ENCODE measurements at regions not wholly inside any gene's neighbourhood (a gene's known extent, or its start where the extent isn't known, plus 50 kb on each side); places are given as distances from the start of the nearest gene placed in this dataset.

GRCh38 chr3:144466540-144466939, 494.9 kb downstream of the DIPK2A start:
- H3K4me2 ChIP-seq (ENCODE audit: control insufficient read depth, extremely low read depth, insufficient read depth, low read depth, low read length): no peak overlapping the region

GRCh38 chr3:144470666-144471065, 499.0 kb downstream of the DIPK2A start:
- no peaks in the 10 kb centered on the region for H3K4me1 ChIP-seq (ENCODE audit: control insufficient read depth, extremely low read depth, insufficient read depth, low read length)
- no peaks in the 10 kb centered on the region for H3K9me3 ChIP-seq (ENCODE audit: control insufficient read depth, low read depth, low read length)
- H3K4me2 ChIP-seq (ENCODE audit: control insufficient read depth, extremely low read depth, insufficient read depth, low read depth, low read length): no peak overlapping the region
- no peak overlapping the region for H3K9ac ChIP-seq (ENCODE audit: control insufficient read depth, extremely low read depth, insufficient read depth, low read length)
- no peak for DNase-seq (ENCODE audit: low read depth, low spot score)
- FAIRE-seq: no peak
- dilution Hi-C loops (cut with MboI; ENCODE audit: extremely low pct_ligation_motif_present, low sequenced_read_pairs): no loop called here
- no peaks in the 10 kb centered on the region for H3K79me2 ChIP-seq (ENCODE audit: control insufficient read depth, insufficient read depth, low read length)
- no peaks in the 10 kb centered on the region for H4K20me1 ChIP-seq (ENCODE audit: control insufficient read depth, extremely low read depth, insufficient read depth, low read length)
- no peak for TF ChIP-seq CTCF (optimal IDR thresholded peaks at IDR 0.05 in 1 of 3, IDR thresholded peaks at IDR 0.05 in 1 of 3, conservative IDR thresholded peaks at IDR 0.05 in 1 of 3; ENCODE audit: extremely low read depth in 1 of 3, insufficient read depth in 2 of 3, low read length in 3 of 3)
- TF ChIP-seq EZH2 (IDR thresholded peaks at IDR 0.05; ENCODE audit: low read length): no peak
- H2AFZ ChIP-seq (ENCODE audit: control insufficient read depth, low read length): no peak overlapping the region
- no peaks in the 10 kb centered on the region for H3K9me1 ChIP-seq (ENCODE audit: control insufficient read depth, extremely low read depth, insufficient read depth, low read length)
- H3K4me3 ChIP-seq (ENCODE audit: control insufficient read depth in 2 of 3, extremely low read depth in 1 of 3, insufficient read depth in 2 of 3, low read depth in 1 of 3, low read length in 3 of 3): no peak overlapping the region
- H3K27ac ChIP-seq (ENCODE audit: control insufficient read depth, insufficient read depth, low read length): no peak overlapping the region
- no peaks in the 10 kb centered on the region for H3K36me3 ChIP-seq (ENCODE audit: control insufficient read depth in 2 of 2, extremely low read depth in 1 of 2, insufficient read depth in 2 of 2, low read length in 2 of 2)
- H3K27me3 ChIP-seq (ENCODE audit: control insufficient read depth, extremely low read depth, insufficient read depth, low read length): no peaks in the 10 kb centered on the region

More at GRCh38 chr3:144466540-144466939, 494.9 kb downstream of the DIPK2A start:
- no peaks in the 10 kb centered on the region for H4K20me1 ChIP-seq (ENCODE audit: control insufficient read depth, extremely low read depth, insufficient read depth, low read length)
- H3K36me3 ChIP-seq (ENCODE audit: control insufficient read depth in 2 of 2, extremely low read depth in 1 of 2, insufficient read depth in 2 of 2, low read length in 2 of 2): no peaks in the 10 kb centered on the region
- H3K9me3 ChIP-seq (ENCODE audit: control insufficient read depth, low read depth, low read length): no peaks in the 10 kb centered on the region
- H3K27me3 ChIP-seq (ENCODE audit: control insufficient read depth, extremely low read depth, insufficient read depth, low read length): no peaks in the 10 kb centered on the region
- no peak for DNase-seq (ENCODE audit: low read depth, low spot score)
- H3K9ac ChIP-seq (ENCODE audit: control insufficient read depth, extremely low read depth, insufficient read depth, low read length): no peak overlapping the region
- no peak overlapping the region for H3K27ac ChIP-seq (ENCODE audit: control insufficient read depth, insufficient read depth, low read length)
- no peaks in the 10 kb centered on the region for H3K4me1 ChIP-seq (ENCODE audit: control insufficient read depth, extremely low read depth, insufficient read depth, low read length)
- dilution Hi-C loops (cut with MboI; ENCODE audit: extremely low pct_ligation_motif_present, low sequenced_read_pairs): no loop called here
- no peaks in the 10 kb centered on the region for H3K9me1 ChIP-seq (ENCODE audit: control insufficient read depth, extremely low read depth, insufficient read depth, low read length)
- no peak for FAIRE-seq
- no peak overlapping the region for H2AFZ ChIP-seq (ENCODE audit: control insufficient read depth, low read length)
- H3K79me2 ChIP-seq (ENCODE audit: control insufficient read depth, insufficient read depth, low read length): no peaks in the 10 kb centered on the region
- TF ChIP-seq CTCF (optimal IDR thresholded peaks at IDR 0.05 in 1 of 3, IDR thresholded peaks at IDR 0.05 in 1 of 3, conservative IDR thresholded peaks at IDR 0.05 in 1 of 3; ENCODE audit: extremely low read depth in 1 of 3, insufficient read depth in 2 of 3, low read length in 3 of 3) (no peak), EZH2 (IDR thresholded peaks at IDR 0.05; ENCODE audit: low read length) (no peak)
- no peak overlapping the region for H3K4me3 ChIP-seq (ENCODE audit: control insufficient read depth in 2 of 3, extremely low read depth in 1 of 3, insufficient read depth in 2 of 3, low read depth in 1 of 3, low read length in 3 of 3)
